Erythroblast (primary cell): ENCODE measurements at regions not wholly inside any gene's neighbourhood (a gene's known extent, or its start where the extent isn't known, plus 50 kb on each side); places are given as distances from the start of the nearest gene placed in this dataset.

ENCODE experiments used
- DNase-seq, 2 experiments: peaks; one replicate each; lab custom pipeline; 2025; lab: John Stamatoyannopoulos, UW
- GATA1 ChIP-seq: IDR thresholded peaks from 2 replicates; pipeline ENCODE4 v1.6.1; 2011; ENCODE audit warnings: low read depth, mild to moderate bottlenecking, control low read depth, low read length, moderate library complexity
- POLR2A ChIP-seq: IDR thresholded peaks from 2 replicates; pipeline ENCODE4 v1.6.1; 2011; ENCODE audit warnings: mild to moderate bottlenecking, low read length

GRCh38 chr10:78389419-78389818 is 355.8 kb downstream of the RPS24 start:
- TF ChIP-seq GATA1 (no peak), POLR2A (no peak)
- DNase-seq: no peak

- TF ChIP-seq POLR2A: no peak
- no peak for TF ChIP-seq GATA1
Observed at GRCh38 chr10:78390051-78390450, 356.4 kb downstream of the RPS24 start.

DNA sequence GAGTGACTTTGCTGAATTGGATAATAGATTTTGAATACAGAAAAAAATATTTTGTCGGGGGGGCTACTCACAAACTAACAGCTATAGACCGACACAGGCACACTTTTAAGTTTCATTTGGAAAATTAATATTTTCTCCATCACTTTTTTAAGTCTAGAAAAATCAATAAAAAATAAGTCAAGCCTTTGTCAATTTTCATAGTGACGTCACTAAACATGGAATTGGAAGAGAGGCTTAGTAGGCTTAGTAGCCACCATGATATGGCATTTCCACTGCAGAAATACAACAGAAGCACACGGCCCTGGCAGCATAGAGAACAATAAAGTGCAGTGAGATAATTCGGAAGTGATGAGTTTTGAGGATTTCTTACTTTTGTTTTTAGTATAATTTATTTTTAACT is 357.2 kb downstream of the RPS24 start:
- DNase-seq: no peak
- no peak for TF ChIP-seq GATA1
- no peak for TF ChIP-seq POLR2A

More at GRCh38 chr10:78390051-78390450, 356.4 kb downstream of the RPS24 start:
- no peak for DNase-seq

DNA sequence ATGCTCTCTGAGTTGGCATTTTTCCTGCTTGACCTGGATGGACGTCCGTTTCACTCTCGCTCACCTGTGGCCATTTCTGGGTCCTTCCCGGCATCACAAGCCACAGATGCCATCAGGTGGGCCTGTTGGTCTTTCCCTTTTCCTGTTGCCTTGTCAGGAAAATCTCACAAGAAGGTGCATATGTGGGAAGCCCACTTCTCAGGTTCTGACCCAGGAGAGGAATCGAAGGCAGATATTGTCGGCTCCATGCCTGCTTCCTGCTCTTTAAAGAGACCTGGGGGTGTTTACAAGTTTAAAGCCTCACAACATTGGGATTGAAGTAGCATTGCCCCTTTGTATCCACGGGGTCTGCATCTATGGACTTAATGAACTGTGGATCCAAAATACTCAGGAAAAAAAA is 357.9 kb downstream of the RPS24 start:
- no peak for TF ChIP-seq POLR2A
- TF ChIP-seq GATA1: no peak
- no peak for DNase-seq

GRCh38 chr10:78392197-78392596 is 358.5 kb downstream of the RPS24 start:
- TF ChIP-seq GATA1 (no peak), POLR2A (no peak)
- no peak for DNase-seq

DNA sequence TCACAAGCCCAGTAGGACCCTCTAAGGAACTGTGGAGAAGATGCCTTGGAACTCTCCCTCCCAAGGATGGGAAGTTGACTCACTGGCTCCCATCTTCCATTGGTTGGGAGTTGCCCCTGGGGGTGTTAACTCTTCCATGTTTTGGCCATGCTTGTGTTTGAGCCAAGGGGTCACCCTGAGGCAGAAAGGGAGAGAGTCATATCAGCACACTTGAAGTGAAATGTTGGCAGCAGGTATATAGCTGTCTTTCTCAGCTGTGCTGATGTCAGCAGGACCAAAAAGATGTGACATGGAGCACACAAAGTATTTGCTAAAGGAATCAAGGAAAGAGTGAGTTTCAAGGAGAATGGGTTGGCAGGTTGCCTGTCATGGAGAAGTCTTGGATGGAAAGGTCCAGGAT is 359.4 kb downstream of the RPS24 start:
- DNase-seq: no peak
- no peak for TF ChIP-seq GATA1
- TF ChIP-seq POLR2A: no peak

- DNase-seq: no peak
Observed at GRCh38 chr10:78394047-78394446, 360.4 kb downstream of the RPS24 start.

GRCh38 chr10:78395162-78395561 is 361.5 kb downstream of the RPS24 start:
- DNase-seq: no peak
- TF ChIP-seq GATA1 (no peak), POLR2A (no peak)

More at GRCh38 chr10:78394047-78394446, 360.4 kb downstream of the RPS24 start:
- no peak for TF ChIP-seq GATA1
- TF ChIP-seq POLR2A: no peak

- no peak for DNase-seq
- TF ChIP-seq POLR2A (no peak), GATA1 (no peak)
Observed at GRCh38 chr10:78396754-78397153, 363.1 kb downstream of the RPS24 start.

DNA sequence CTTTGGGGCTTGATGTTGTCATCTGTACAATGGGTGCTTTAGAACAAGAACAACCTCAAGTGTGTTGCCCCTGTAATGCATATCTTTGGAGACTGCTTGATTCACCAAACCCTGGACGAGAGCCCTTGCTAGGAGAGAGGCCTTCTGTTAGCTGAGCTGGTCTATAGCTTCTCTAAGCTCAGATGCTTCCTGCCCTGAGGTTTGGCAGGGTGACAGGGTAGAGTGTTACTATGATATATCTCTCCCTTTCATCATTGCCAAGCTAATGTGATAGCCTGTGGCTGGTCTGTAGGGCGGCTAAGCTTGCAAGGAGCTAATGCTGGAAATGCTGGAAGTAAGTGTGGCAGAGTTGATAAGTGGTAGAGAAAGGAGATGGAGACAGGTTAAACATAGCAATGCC is 364.1 kb downstream of the RPS24 start:
- TF ChIP-seq GATA1: no peak
- no peak for TF ChIP-seq POLR2A
- peak in 1 of 2 experiments; percentile 7 for DNase-seq

- no peak for TF ChIP-seq GATA1
- no peak for TF ChIP-seq POLR2A
Observed at GRCh38 chr10:78398382-78398781, 364.7 kb downstream of the RPS24 start.

GRCh38 chr10:78401624-78402367 is 368.1 kb downstream of the RPS24 start:
- no peak for DNase-seq
- no peak for TF ChIP-seq GATA1
- TF ChIP-seq POLR2A: no peak

More at GRCh38 chr10:78398382-78398781, 364.7 kb downstream of the RPS24 start:
- no peak for DNase-seq

- no peak for TF ChIP-seq POLR2A
- no peak for TF ChIP-seq GATA1
- DNase-seq: no peak
Observed at GRCh38 chr10:78402591-78402990, 368.9 kb downstream of the RPS24 start.

DNA sequence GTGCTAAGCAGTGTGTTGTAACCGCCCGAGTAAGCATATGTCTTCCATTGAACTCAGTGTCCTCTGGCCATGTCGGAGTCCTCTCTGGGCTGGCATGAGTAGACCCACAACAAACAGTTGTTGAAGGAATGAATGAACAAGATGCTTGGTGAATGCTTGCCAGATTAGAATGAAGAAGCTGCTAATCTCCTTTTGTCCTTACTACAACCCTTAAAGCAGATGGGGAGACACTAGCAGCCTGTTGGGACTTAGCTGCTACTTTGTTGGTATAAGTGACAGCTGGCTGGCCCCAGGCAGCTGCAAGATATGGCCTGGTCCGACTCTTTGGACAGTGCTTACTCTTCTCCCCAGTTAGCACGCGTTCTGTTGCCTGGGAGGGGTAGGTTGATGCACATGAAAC is 370.1 kb downstream of the RPS24 start:
- TF ChIP-seq POLR2A: no peak
- TF ChIP-seq GATA1: no peak
- DNase-seq: no peak

- no peak for DNase-seq
- no peak for TF ChIP-seq GATA1
- no peak for TF ChIP-seq POLR2A
Observed at GRCh38 chr10:78404296-78404695, 370.6 kb downstream of the RPS24 start.
